H1 (cell line): ENCODE measurements at regions not wholly inside any gene's neighbourhood (a gene's known extent, or its start where the extent isn't known, plus 50 kb on each side); places are given as distances from the start of the nearest gene placed in this dataset.

Source experiments
- ATF3 ChIP-seq: IDR thresholded peaks from 2 replicates; pipeline ENCODE4 v1.6.1; 2011; ENCODE audit warnings: low read depth, mild to moderate bottlenecking, low read length; ENCODE audit not compliant: insufficient read depth
- CBX8 ChIP-seq: fragments of 300-800, 300-1000 bp; sonication (generic); IDR thresholded peaks from 2 replicates; pipeline ENCODE4 v1.7.1; 2016; ENCODE audit warnings: low read depth, low read length, borderline replicate concordance
- GABPA ChIP-seq: IDR thresholded peaks from 2 replicates; pipeline ENCODE4 v1.6.1; 2011; ENCODE audit warnings: mild to moderate bottlenecking, low read length, moderate library complexity, borderline replicate concordance; ENCODE audit not compliant: insufficient read depth
- MAX ChIP-seq: IDR thresholded peaks from 2 replicates; pipeline ENCODE4 v1.6.1; 2012; ENCODE audit warnings: inconsistent platforms

DNA sequence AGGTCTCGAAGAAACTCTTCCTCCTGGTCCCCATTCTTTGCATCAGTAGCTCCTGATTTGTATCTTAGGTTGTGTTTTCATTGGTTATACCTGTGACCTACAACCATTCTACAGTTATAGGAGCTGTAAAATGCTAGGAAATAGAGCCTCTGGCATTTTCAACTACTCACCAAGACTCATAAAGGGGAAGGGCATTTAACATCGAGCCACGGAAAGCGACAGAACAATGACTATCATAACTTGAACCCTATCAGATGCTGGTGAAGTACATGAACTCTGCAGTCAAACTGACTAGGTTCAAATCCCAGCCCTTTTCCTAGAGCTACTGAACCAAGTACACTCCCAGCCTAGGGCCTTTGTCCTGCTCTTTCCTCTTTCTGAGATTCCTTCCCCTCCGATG lies 588.0 kb downstream of the SOX6 start (continued):
- no peak for TF ChIP-seq MAX
- no peak for TF ChIP-seq GABPA
- TF ChIP-seq CBX8: no peak
- no peak for TF ChIP-seq ATF3
